AG04450 (cell line): ENCODE measurements at regions not wholly inside any gene's neighbourhood (a gene's known extent, or its start where the extent isn't known, plus 50 kb on each side); places are given as distances from the start of the nearest gene placed in this dataset.

ENCODE experiments used
- CTCF ChIA-PET: fragments of 300-600, 350-600 bp; formaldehyde crosslinking; extraction: SDS; loops from one replicate; lab custom pipeline; 2022; ENCODE audit warnings: antibody characterized with exemption, inconsistent platforms; lab: Charles Lee
- POLR2A ChIA-PET: fragments of 350-600 bp; formaldehyde crosslinking; extraction: SDS; loops from one replicate; lab custom pipeline; 2021; ENCODE audit warnings: antibody characterized with exemption, inconsistent platforms; lab: Yijun Ruan, JAX
- DNase-seq: peaks from one replicate; pipeline ENCODE4 v3.0.0-alpha.2; 2011; ENCODE audit warnings: low read depth, low spot score
- H3K27ac ChIP-seq: one replicate; pipeline ENCODE4 v1.5.1; 2012; ENCODE audit warnings: low read depth, low read length, control low read depth
- H3K27me3 ChIP-seq: one replicate; pipeline ENCODE4 v1.6.0; 2012; ENCODE audit warnings: low read length; ENCODE audit not compliant: control insufficient read depth, insufficient read depth
- H3K4me3 ChIP-seq: 2 replicates; pipeline ENCODE4 v1.5.1; 2011; ENCODE audit warnings: mild to moderate bottlenecking, low read depth, low read length, control low read depth
- H3K9me3 ChIP-seq: 2 replicates; pipeline ENCODE4 v1.5.1; 2012; ENCODE audit warnings: low read length; ENCODE audit not compliant: control insufficient read depth, insufficient read depth
- CTCF ChIP-seq: IDR thresholded peaks from 2 replicates; pipeline ENCODE4 v1.5.1; 2011; ENCODE audit warnings: low read depth, low read length, control low read depth, inconsistent platforms

GRCh38 chr2:37561615-37562569, 109.5 kb downstream of the CDC42EP3 start:
- Histone ChIP-seq H3K9me3 (peaks cover 3% of the 10 kb centered on the region; the same call in 1 of the 2 replicates), H3K27me3 (no peaks in the 10 kb centered on the region), H3K4me3 (no peak overlapping the region), H3K27ac (no peak overlapping the region)
- ChIA-PET CTCF (interaction anchor here (0.8 to 1.0 kb wide), 3 partner anchors 11 to 315 kb away, joined by 3 to 4 read pairs (median 3); no protein-coding TSS in a partner anchor), POLR2A (no interaction called here)
- no peak for DNase-seq
- no peak for TF ChIP-seq CTCF

DNA sequence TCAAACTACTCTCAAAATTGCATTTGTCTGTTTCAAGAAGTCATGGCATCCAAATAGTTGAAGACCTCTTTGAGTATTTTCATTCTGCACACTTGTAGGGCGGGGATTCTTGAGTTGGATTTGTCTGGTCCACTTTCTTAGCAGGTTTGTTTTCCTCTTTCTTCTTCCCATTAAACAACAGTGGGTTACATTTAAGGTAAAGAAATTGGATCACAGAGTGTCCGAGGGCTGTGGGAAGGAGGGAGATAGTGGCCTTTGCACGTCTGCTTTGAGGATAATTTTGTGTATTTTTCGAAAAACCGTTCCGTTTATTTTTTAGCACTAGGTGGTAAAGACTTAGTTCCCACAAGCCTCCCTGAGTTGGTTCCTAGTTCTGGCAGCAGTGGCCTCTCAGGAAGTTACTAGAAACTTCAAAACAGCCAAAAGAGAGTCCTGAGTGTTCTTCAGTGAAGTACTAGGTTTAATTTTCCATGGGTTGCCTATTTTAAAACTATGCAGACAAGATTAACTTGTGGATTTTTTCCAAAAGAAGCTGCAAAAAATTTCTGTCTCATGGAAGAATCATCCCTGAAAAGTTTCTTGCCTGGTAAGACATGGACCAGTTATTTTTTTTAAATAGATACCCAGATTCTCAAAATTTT, 107.9 kb downstream of the CDC42EP3 start:
- no peak for TF ChIP-seq CTCF
- H3K4me3 ChIP-seq: no peak overlapping the region
- H3K27ac ChIP-seq: no peak overlapping the region
- CTCF ChIA-PET: no interaction called here
- no peak for DNase-seq
- POLR2A ChIA-PET: no interaction called here
- H3K27me3 ChIP-seq: no peaks in the 10 kb centered on the region
- H3K9me3 ChIP-seq: peaks cover 2% of the 10 kb centered on the region; the same call in 1 of the 2 replicates

DNA sequence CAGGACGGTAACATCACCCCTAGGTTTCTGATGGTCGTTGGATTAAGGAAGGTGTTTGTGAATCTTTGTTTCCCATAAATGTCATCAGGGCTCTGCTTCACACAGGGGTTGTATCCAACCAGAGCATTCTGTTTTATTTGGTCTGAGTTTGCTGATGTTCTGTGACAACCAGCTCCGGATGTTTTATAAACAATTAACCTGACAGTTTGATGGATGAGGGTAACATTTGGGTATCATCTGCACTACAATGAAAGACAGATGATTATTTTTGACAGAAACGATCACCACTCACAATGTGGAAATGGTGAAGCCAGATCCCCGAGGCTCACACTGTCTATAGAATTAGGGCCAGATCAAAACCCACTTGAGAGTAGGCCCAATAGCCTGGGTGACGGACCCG, 107.1 kb downstream of the CDC42EP3 start:
- Histone ChIP-seq H3K27me3 (no peaks in the 10 kb centered on the region), H3K9me3 (no peaks in the 10 kb centered on the region), H3K27ac (no peak overlapping the region), H3K4me3 (no peak overlapping the region)
- no peak for DNase-seq
- POLR2A ChIA-PET: no interaction called here
- CTCF ChIA-PET: no interaction called here
- TF ChIP-seq CTCF: no peak

DNA sequence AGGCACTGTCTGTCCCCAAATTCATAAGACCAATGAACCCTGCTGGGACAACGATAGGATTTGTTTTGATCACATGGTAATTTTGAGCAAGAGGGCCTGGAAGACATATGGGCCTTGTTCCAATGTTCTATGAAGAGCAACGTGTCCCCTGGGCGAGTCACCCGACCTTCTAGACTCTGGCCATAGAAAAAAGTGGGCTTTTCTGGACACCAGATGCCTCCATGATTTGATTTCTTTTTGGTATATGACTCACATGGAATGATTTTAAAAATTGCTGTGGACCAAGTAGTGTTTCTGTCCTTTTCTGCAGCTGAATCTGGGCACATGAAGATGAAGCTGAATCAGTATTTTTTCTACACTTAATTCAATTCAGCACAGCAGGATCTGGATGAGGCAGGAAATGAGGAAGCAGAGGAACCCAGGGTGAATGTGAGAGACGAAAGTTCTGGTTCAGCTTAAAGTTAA, 104.9 kb downstream of the CDC42EP3 start:
- no peaks in the 10 kb centered on the region for H3K27me3 ChIP-seq
- peak overlapping the region; percentile 34 for H3K27ac ChIP-seq
- H3K9me3 ChIP-seq: no peaks in the 10 kb centered on the region
- ChIA-PET CTCF (interaction anchor here (1.7 kb wide), 1 partner anchor 266 kb away, joined by 6 read pairs; no protein-coding TSS in a partner anchor), POLR2A (interaction anchor here (0.5 kb wide), 1 partner anchor 66 kb away, joined by 4 read pairs; no protein-coding TSS in a partner anchor)
- no peak overlapping the region for H3K4me3 ChIP-seq
- TF ChIP-seq CTCF: no peak
- DNase-seq: no peak
